Globus pallidus (tissue), 1 donor: ENCODE measurements at regions not wholly inside any gene's neighbourhood (a gene's known extent, or its start where the extent isn't known, plus 50 kb on each side); places are given as distances from the start of the nearest gene placed in this dataset.
A peak's percentile ranks its signal among the peaks of the same experiment; 100 is the strongest.
"Not testable (repeated sequence)": the region's sequence is repeated elsewhere in the genome, so short reads cannot be mapped to it uniquely, and the experiment has no call there.

Experiments
- DNase-seq: peaks from one replicate; pipeline ENCODE4 v3.0.0-alpha.2; 2015; ENCODE audit warnings: low spot score

GRCh38 chr6:9020001-9020400 lies 584.7 kb upstream of the SLC35B3 start:
- no peak for DNase-seq

GRCh38 chr6:9009931-9010330 lies 574.6 kb upstream of the SLC35B3 start:
- DNase-seq = no peak

GRCh38 chr6:9007027-9007426 lies 571.7 kb upstream of the SLC35B3 start:
- no peak for DNase-seq

GRCh38 chr6:9002833-9003232 lies 567.5 kb upstream of the SLC35B3 start:
- no peak for DNase-seq

- no peak for DNase-seq
Measured at GRCh38 chr6:8995156-8995555, 559.8 kb upstream of the SLC35B3 start.

- DNase-seq = no peak
Measured at GRCh38 chr6:8993111-8993510, 557.8 kb upstream of the SLC35B3 start.

GRCh38 chr6:8991844-8992243 lies 556.5 kb upstream of the SLC35B3 start:
- no peak for DNase-seq

- no peak for DNase-seq
Measured at GRCh38 chr6:8990075-8990474, 554.7 kb upstream of the SLC35B3 start.

- DNase-seq = peak; percentile 49
Measured at GRCh38 chr6:8983202-8983688, 547.9 kb upstream of the SLC35B3 start.

GRCh38 chr6:8982668-8983067 lies 547.3 kb upstream of the SLC35B3 start:
- no peak for DNase-seq

- no peak for DNase-seq
Measured at GRCh38 chr6:8973395-8973794, 538.0 kb upstream of the SLC35B3 start.

GRCh38 chr6:8969747-8970146 lies 534.4 kb upstream of the SLC35B3 start:
- DNase-seq = no peak

- no peak for DNase-seq
Measured at GRCh38 chr6:8958894-8959511, 523.7 kb upstream of the SLC35B3 start.

- DNase-seq = no peak
Measured at GRCh38 chr6:8953310-8953709, 518.0 kb upstream of the SLC35B3 start.

- DNase-seq = no peak
Measured at GRCh38 chr6:8948733-8949132, 513.4 kb upstream of the SLC35B3 start.

GRCh38 chr6:8947900-8948299 lies 512.6 kb upstream of the SLC35B3 start:
- no peak for DNase-seq

GRCh38 chr6:8944548-8944947 lies 509.2 kb upstream of the SLC35B3 start:
- DNase-seq = no peak

GRCh38 chr6:8943073-8943472 lies 507.7 kb upstream of the SLC35B3 start:
- DNase-seq = no peak

GRCh38 chr6:8941577-8941976 lies 506.2 kb upstream of the SLC35B3 start:
- no peak for DNase-seq

- no peak for DNase-seq
Measured at GRCh38 chr6:8940356-8940755, 505.0 kb upstream of the SLC35B3 start.

GRCh38 chr6:8939615-8940014 lies 504.3 kb upstream of the SLC35B3 start:
- DNase-seq = no peak

GRCh38 chr6:8934318-8934717 lies 499.0 kb upstream of the SLC35B3 start:
- DNase-seq = no peak

GRCh38 chr6:8930009-8930408 lies 494.7 kb upstream of the SLC35B3 start:
- DNase-seq = no peak

- not testable (repeated sequence) for DNase-seq
Measured at GRCh38 chr6:8920244-8920643, 484.9 kb upstream of the SLC35B3 start.
